GM23338 (cell line): ENCODE measurements at regions not wholly inside any gene's neighbourhood (a gene's known extent, or its start where the extent isn't known, plus 50 kb on each side); places are given as distances from the start of the nearest gene placed in this dataset.

Experiments used
- ATAC-seq: fragments of 200-7000 bp; cut with Tn5 transposase; 3 replicates; pipeline ENCODE4 v1.9.1; 2020
- DNase-seq: peaks from one replicate; pipeline ENCODE4 v3.0.0-alpha.2; 2015; ENCODE audit warnings: low spot score
- H2AFZ ChIP-seq: fragments of 200-600 bp; sonication (generic); 2 replicates; pipeline ENCODE4 v1.8.0; 2016; ENCODE audit warnings: antibody characterized with exemption, mild to moderate bottlenecking, moderate library complexity
- H3F3A ChIP-seq: fragments of 200-600 bp; sonication (generic); replicated peaks from 2 replicates; pipeline ENCODE4 v1.8.0; 2017; ENCODE audit warnings: antibody characterized with exemption, mixed run types, low read depth
- H3K27ac ChIP-seq: fragments of 200-600 bp; sonication (generic); 2 replicates; pipeline ENCODE4 v1.6.1; 2016; ENCODE audit warnings: low read depth
- H3K27me3 ChIP-seq: fragments of 200-600 bp; sonication (generic); 2 replicates; pipeline ENCODE4 v1.8.0; 2016; ENCODE audit warnings: mild to moderate bottlenecking, mixed run types, moderate library complexity; ENCODE audit not compliant: insufficient read depth
- H3K36me3 ChIP-seq: fragments of 200-600 bp; sonication (generic); 2 replicates; pipeline ENCODE4 v1.8.0; 2016; ENCODE audit warnings: mild to moderate bottlenecking; ENCODE audit not compliant: insufficient read depth
- H3K4me1 ChIP-seq: fragments of 200-600 bp; sonication (generic); 2 replicates; pipeline ENCODE4 v1.8.0; 2016; ENCODE audit warnings: mild to moderate bottlenecking, moderate library complexity; ENCODE audit not compliant: insufficient read depth
- H3K4me2 ChIP-seq: fragments of 200-600 bp; sonication (generic); 2 replicates; pipeline ENCODE4 v1.7.1; 2017; ENCODE audit warnings: mixed run types
- H3K4me3 ChIP-seq: fragments of 200-600 bp; sonication (generic); 2 replicates; pipeline ENCODE4 v1.6.1; 2016; ENCODE audit warnings: mixed run types
- H3K79me2 ChIP-seq: fragments of 200-600 bp; sonication (generic); replicated peaks from 2 replicates; pipeline ENCODE4 v1.8.0; 2017; ENCODE audit warnings: mild to moderate bottlenecking; ENCODE audit not compliant: insufficient read depth
- H3K9me2 ChIP-seq: fragments of 200-600 bp; sonication (generic); 2 replicates; pipeline ENCODE4 v1.8.0; 2017; ENCODE audit not compliant: insufficient read depth
- H4K20me1 ChIP-seq: fragments of 200-600 bp; sonication (generic); replicated peaks from 2 replicates; pipeline ENCODE4 v1.8.0; 2017; ENCODE audit warnings: mild to moderate bottlenecking; ENCODE audit not compliant: insufficient read depth
- H3K27ac Mint-ChIP-seq: 2 replicates; pipeline ENCODE4 v1.8.0; 2020; ENCODE audit warnings: inconsistent platforms, mild to moderate bottlenecking, moderate library complexity, mixed read lengths
- H3K27me3 Mint-ChIP-seq: 3 replicates; pipeline ENCODE4 v1.8.0; 2022; ENCODE audit warnings: low read depth, mild to moderate bottlenecking, moderate library complexity, mixed read lengths, inconsistent platforms; ENCODE audit not compliant: insufficient read depth, poor library complexity
- H3K36me3 Mint-ChIP-seq: 3 replicates; pipeline ENCODE4 v1.8.0; 2021; ENCODE audit warnings: low read depth, mild to moderate bottlenecking, inconsistent platforms, moderate library complexity, mixed read lengths
- H3K4me1 Mint-ChIP-seq: 3 replicates; pipeline ENCODE4 v1.8.0; 2020; ENCODE audit warnings: mild to moderate bottlenecking, inconsistent platforms, mixed read lengths
- H3K4me3 Mint-ChIP-seq: 3 replicates; pipeline ENCODE4 v1.8.0; 2021; ENCODE audit warnings: moderate library complexity, mild to moderate bottlenecking, inconsistent platforms, mixed read lengths
- H3K9me3 Mint-ChIP-seq: 3 replicates; pipeline ENCODE4 v1.8.0; 2020; ENCODE audit warnings: moderate library complexity, mild to moderate bottlenecking, inconsistent platforms, mixed read lengths
- CREB1 ChIP-seq: fragments of 250-450 bp; sonication (Bioruptor Pico); IDR thresholded peaks from 2 replicates; pipeline ENCODE4 v1.5.0; 2020; ENCODE audit warnings: low read depth, mild to moderate bottlenecking, moderate library complexity
- CTCF ChIP-seq, 2 experiments: fragments of 200-600 bp in 1 of 2; sonication (generic) in 1 of 2; conservative IDR thresholded peaks; 2 replicates each; pipeline versions ENCODE4 v1.5.1 to v1.6.1; 2016 to 2017; ENCODE audit warnings: antibody characterized with exemption in 2 of 2, low read depth in 2 of 2, mild to moderate bottlenecking in 2 of 2, moderate library complexity in 1 of 2
- ETS1 ChIP-seq: IDR thresholded peaks from 2 replicates; pipeline ENCODE4 v1.6.1; 2016; ENCODE audit warnings: antibody characterized with exemption
- EZH2 ChIP-seq: fragments of 200-600 bp; sonication (generic); IDR thresholded peaks from one replicate; pipeline ENCODE4 v1.8.0; 2017; ENCODE audit warnings: antibody characterized with exemption, mild to moderate bottlenecking, low read depth; ENCODE audit not compliant: unreplicated experiment
- EZH2phosphoT487 ChIP-seq: fragments of 200-600 bp; sonication (generic); IDR thresholded peaks from one replicate; pipeline ENCODE4 v1.8.1; 2018; ENCODE audit warnings: antibody characterized with exemption; ENCODE audit not compliant: unreplicated experiment
- JUNB ChIP-seq: IDR thresholded peaks from one replicate; pipeline ENCODE4 v1.6.1; 2016; ENCODE audit warnings: antibody characterized with exemption; ENCODE audit not compliant: unreplicated experiment
- REST ChIP-seq: IDR thresholded peaks from one replicate; pipeline ENCODE4 v1.6.1; 2018; ENCODE audit warnings: antibody characterized with exemption; ENCODE audit not compliant: unreplicated experiment
- STAT1 ChIP-seq: IDR thresholded peaks from one replicate; pipeline ENCODE4 v1.6.1; 2016; ENCODE audit warnings: antibody characterized with exemption; ENCODE audit not compliant: unreplicated experiment
- ZNF114 ChIP-seq: fragments of 250-450 bp; sonication (Bioruptor Pico); IDR thresholded peaks from 2 replicates; pipeline ENCODE4 v1.5.0; 2020; ENCODE audit warnings: mild to moderate bottlenecking, moderate library complexity
- ZNF331 ChIP-seq: fragments of 250-450 bp; sonication (Bioruptor Pico); IDR thresholded peaks from 2 replicates; pipeline ENCODE4 v1.5.0; 2020; ENCODE audit warnings: low read depth, mild to moderate bottlenecking, moderate library complexity

GRCh38 chr6:85797993-85798392 lies 155.3 kb upstream of the SYNCRIP start (continued):
- no peak for TF ChIP-seq ZNF331 (CRISPR knock-in tag)
- no peak for TF ChIP-seq REST
- TF ChIP-seq ZNF114 (CRISPR knock-in tag) = no peak
- TF ChIP-seq CREB1 (CRISPR knock-in tag) = no peak

- Histone ChIP-seq H3K27me3 (no peaks in the 10 kb centered on the region), H3K27ac (no peak overlapping the region), H3K36me3 (no peaks in the 10 kb centered on the region), H3K79me2 (no peaks in the 10 kb centered on the region), H2AFZ (no peak overlapping the region), H3K4me1 (no peaks in the 10 kb centered on the region), H3F3A (no peaks in the 10 kb centered on the region), H4K20me1 (no peaks in the 10 kb centered on the region), H3K4me2 (no peak overlapping the region), H3K9me2 (no peaks in the 10 kb centered on the region), H3K4me3 (no peak overlapping the region)
- Mint-ChIP-seq H3K27ac (no peak overlapping the region), H3K36me3 (peaks cover 2% of the 10 kb centered on the region; the same call in 1 of the 3 replicates), H3K4me1 (no peaks in the 10 kb centered on the region), H3K27me3 (peaks cover 1% of the 10 kb centered on the region), H3K4me3 (no peak overlapping the region), H3K9me3 (peaks cover 7% of the 10 kb centered on the region)
- DNase-seq = no peak
- ATAC-seq = no peak
- no peak for TF ChIP-seq ZNF331 (CRISPR knock-in tag)
- no peak for TF ChIP-seq STAT1
- TF ChIP-seq JUNB = no peak
- TF ChIP-seq ETS1 = no peak
- TF ChIP-seq REST = no peak
- no peak for TF ChIP-seq CTCF (conservative IDR thresholded peaks at IDR 0.05; ENCODE audit: low read depth in 2 of 2)
- TF ChIP-seq EZH2phosphoT487 = no peak
- TF ChIP-seq EZH2 = no peak
- TF ChIP-seq CREB1 (CRISPR knock-in tag) = no peak
Measured at GRCh38 chr6:85795945-85796344, 153.3 kb upstream of the SYNCRIP start.
